ENCODE measurements at regions not wholly inside any gene's neighbourhood (a gene's known extent, or its start where the extent isn't known, plus 50 kb on each side); places are given as distances from the start of the nearest gene placed in this dataset.

GRCh38 chr1:118333601-118334210 is 148.7 kb upstream of the SPAG17 start:
- ChIA-PET CTCF (ENCODE audit: low intra/inter-chr PET ratio, low total read pairs) (no interaction called here), POLR2A (no interaction called here)
- no peak overlapping the region for H2AFZ ChIP-seq (ENCODE audit: low read length)
- no peak overlapping the region for H3K27ac ChIP-seq (ENCODE audit: extremely low read length, insufficient read depth, low read length)
- no peaks in the 10 kb centered on the region for H4K20me1 ChIP-seq (ENCODE audit: insufficient read depth, low read length)
- FAIRE-seq = no peak
- ATAC-seq = no peak
- no peak overlapping the region for H3K4me2 ChIP-seq (ENCODE audit: low read depth, low read length)
- 3% methylated on average over 4 of the region's 4 CpGs for whole genome bisulfite sequencing (ENCODE audit: low lambda C conversion rate)
- no peak for DNase-seq (ENCODE audit: low spot score)
- H3K27me3 ChIP-seq (ENCODE audit: control insufficient read depth in 1 of 2, insufficient read depth in 2 of 2, low read length in 2 of 2) = no peaks in the 10 kb centered on the region; a peak in 1 of 5 replicates
- H3K4me3 ChIP-seq (replicated peaks in 1 of 3; ENCODE audit: insufficient read depth in 1 of 3, low read depth in 2 of 3, low read length in 3 of 3) = no peak overlapping the region
- no peaks in the 10 kb centered on the region for H3K79me2 ChIP-seq (ENCODE audit: insufficient read depth, low read length)
- H3K36me3 ChIP-seq (replicated peaks in 1 of 2; ENCODE audit: control insufficient read depth in 1 of 2, insufficient read depth in 2 of 2, low read length in 2 of 2) = no peaks in the 10 kb centered on the region
- no TSS peak for BruUV-seq (replicated peaks)
- in situ Hi-C loops (cut with HindIII; ENCODE audit: extremely low pct_ligation_motif_present, low pct_unique_long_range_greater_than_20kb) = no loop called here
- intact Hi-C loops (cut with micrococcal nuclease; ENCODE audit: unreplicated experiment) = no loop called here
- H3K9me3 ChIP-seq (ENCODE audit: low read length) = no peaks in the 10 kb centered on the region
- no peaks in the 10 kb centered on the region for H3K4me1 ChIP-seq (ENCODE audit: insufficient read depth, low read length)
- H3K9ac ChIP-seq (ENCODE audit: insufficient read depth, low read depth, low read length) = no peak overlapping the region
- TF ChIP-seq CREB1 (IDR thresholded peaks at IDR 0.05) (peak; percentile 38; the same call in 1 of the 2 replicates), CREB1 (CRISPR knock-in tag; IDR thresholded peaks at IDR 0.05) (no peak), MEIS1 (CRISPR knock-in tag; IDR thresholded peaks at IDR 0.05; ENCODE audit: borderline replicate concordance) (no peak)

GRCh38 chr1:118326960-118327629 is 142.1 kb upstream of the SPAG17 start:
- no peak for FAIRE-seq
- Histone ChIP-seq H3K4me2 (ENCODE audit: low read depth, low read length) (no peak overlapping the region), H3K9ac (ENCODE audit: insufficient read depth, low read depth, low read length) (no peak overlapping the region), H3K4me3 (replicated peaks in 1 of 3; ENCODE audit: insufficient read depth in 1 of 3, low read depth in 2 of 3, low read length in 3 of 3) (no peak overlapping the region), H4K20me1 (ENCODE audit: insufficient read depth, low read length) (no peaks in the 10 kb centered on the region), H3K9me3 (ENCODE audit: low read length) (no peaks in the 10 kb centered on the region), H3K27me3 (ENCODE audit: control insufficient read depth in 1 of 2, insufficient read depth in 2 of 2, low read length in 2 of 2) (no peaks in the 10 kb centered on the region), H2AFZ (ENCODE audit: low read length) (no peak overlapping the region), H3K4me1 (ENCODE audit: insufficient read depth, low read length) (no peaks in the 10 kb centered on the region), H3K36me3 (replicated peaks in 1 of 2; ENCODE audit: control insufficient read depth in 1 of 2, insufficient read depth in 2 of 2, low read length in 2 of 2) (no peaks in the 10 kb centered on the region), H3K27ac (ENCODE audit: extremely low read length, insufficient read depth, low read length) (no peak overlapping the region), H3K79me2 (ENCODE audit: insufficient read depth, low read length) (no peaks in the 10 kb centered on the region)
- no peak for ATAC-seq
- no peak for TF ChIP-seq CENPX (CRISPR knock-in tag; IDR thresholded peaks at IDR 0.05)
- TF ChIP-seq ATRX (CRISPR knock-in tag; IDR thresholded peaks at IDR 0.05; ENCODE audit: borderline replicate concordance) = no peak
- 0 out of 2 replicates have a peak, but pooled peaks have one; percentile 16 for TF ChIP-seq NR2F6 (IDR thresholded peaks at IDR 0.05)
- no peak for TF ChIP-seq NR2F6 (CRISPR knock-in tag; IDR thresholded peaks at IDR 0.05)
- TF ChIP-seq RCOR2 (CRISPR knock-in tag; IDR thresholded peaks at IDR 0.05) = no peak
- TF ChIP-seq EHMT2 (IDR thresholded peaks at IDR 0.05; ENCODE audit: borderline replicate concordance, low read depth, low read length) = no peak
- no peak for TF ChIP-seq TBL1XR1 (IDR thresholded peaks at IDR 0.05; ENCODE audit: borderline replicate concordance, low read length, partially characterized antibody)
- DNase-seq (ENCODE audit: low spot score) = no peak
- in situ Hi-C loops (cut with HindIII; ENCODE audit: extremely low pct_ligation_motif_present, low pct_unique_long_range_greater_than_20kb) (no loop called here), intact Hi-C loops (cut with micrococcal nuclease; ENCODE audit: unreplicated experiment) (no loop called here)
- ChIA-PET POLR2A (no interaction called here), CTCF (ENCODE audit: low intra/inter-chr PET ratio, low total read pairs) (no interaction called here)
- no TSS peak for BruUV-seq (replicated peaks)
- 15% methylated on average over 6 of the region's 6 CpGs for WGBS (ENCODE audit: low lambda C conversion rate)
